ENCODE measurements at regions not wholly inside any gene's neighbourhood (a gene's known extent, or its start where the extent isn't known, plus 50 kb on each side); places are given as distances from the start of the nearest gene placed in this dataset.

DNA sequence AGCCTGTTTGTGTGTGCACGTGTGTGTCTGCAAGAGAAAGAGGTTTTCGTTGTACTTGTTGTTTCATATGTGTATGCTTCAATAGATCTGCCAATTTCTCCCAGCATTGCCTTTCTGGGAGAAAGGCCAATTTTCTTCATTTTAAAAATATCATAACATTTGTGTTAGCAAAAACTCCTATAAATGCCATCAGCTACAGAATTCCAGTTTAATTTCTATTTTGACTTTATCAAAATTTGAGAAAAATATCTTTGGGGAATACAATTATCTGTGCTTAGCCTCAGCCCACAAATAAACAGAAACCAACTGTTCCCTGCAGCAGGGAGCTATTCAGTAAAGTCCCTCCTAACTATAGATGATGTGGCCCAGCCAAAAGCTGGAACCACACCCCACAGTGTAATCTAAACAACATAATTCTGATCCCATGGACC is 68.3 kb upstream of the MGMT start:
- TF ChIP-seq, protein P1, sequence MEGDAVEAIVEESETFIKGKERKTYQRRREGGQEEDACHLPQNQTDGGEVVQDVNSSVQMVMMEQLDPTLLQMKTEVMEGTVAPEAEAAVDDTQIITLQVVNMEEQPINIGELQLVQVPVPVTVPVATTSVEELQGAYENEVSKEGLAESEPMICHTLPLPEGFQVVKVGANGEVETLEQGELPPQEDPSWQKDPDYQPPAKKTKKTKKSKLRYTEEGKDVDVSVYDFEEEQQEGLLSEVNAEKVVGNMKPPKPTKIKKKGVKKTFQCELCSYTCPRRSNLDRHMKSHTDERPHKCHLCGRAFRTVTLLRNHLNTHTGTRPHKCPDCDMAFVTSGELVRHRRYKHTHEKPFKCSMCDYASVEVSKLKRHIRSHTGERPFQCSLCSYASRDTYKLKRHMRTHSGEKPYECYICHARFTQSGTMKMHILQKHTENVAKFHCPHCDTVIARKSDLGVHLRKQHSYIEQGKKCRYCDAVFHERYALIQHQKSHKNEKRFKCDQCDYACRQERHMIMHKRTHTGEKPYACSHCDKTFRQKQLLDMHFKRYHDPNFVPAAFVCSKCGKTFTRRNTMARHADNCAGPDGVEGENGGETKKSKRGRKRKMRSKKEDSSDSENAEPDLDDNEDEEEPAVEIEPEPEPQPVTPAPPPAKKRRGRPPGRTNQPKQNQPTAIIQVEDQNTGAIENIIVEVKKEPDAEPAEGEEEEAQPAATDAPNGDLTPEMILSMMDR (conservative IDR thresholded peaks at IDR 0.05; ENCODE audit: low read depth, low read length): no peak
- no peak for TF ChIP-seq EZH2 (IDR thresholded peaks at IDR 0.05; ENCODE audit: low read length, unreplicated experiment)

Data from PC-3 (cell line).